Brain microvascular endothelial cell (primary cell): ENCODE measurements at regions not wholly inside any gene's neighbourhood (a gene's known extent, or its start where the extent isn't known, plus 50 kb on each side); places are given as distances from the start of the nearest gene placed in this dataset.

ENCODE experiments used
- DNase-seq: peaks from one replicate; pipeline ENCODE4 v3.0.0-alpha.2; 2020
- H3K27ac ChIP-seq: fragments of 250-450 bp; sonication (Bioruptor Pico); 2 replicates; pipeline ENCODE4 v1.5.1; 2020; ENCODE audit warnings: mild to moderate bottlenecking, moderate library complexity
- H3K27me3 ChIP-seq: fragments of 250-450 bp; sonication (Bioruptor Pico); replicated peaks from 2 replicates; pipeline ENCODE4 v1.5.1; 2020; ENCODE audit warnings: mild to moderate bottlenecking
- H3K36me3 ChIP-seq: fragments of 250-450 bp; sonication (Bioruptor Pico); replicated peaks from 2 replicates; pipeline ENCODE4 v1.5.1; 2020; ENCODE audit warnings: mild to moderate bottlenecking
- H3K4me3 ChIP-seq: 2 replicates; pipeline ENCODE4 v1.5.1; 2011; ENCODE audit warnings: low read depth, mild to moderate bottlenecking, control low read depth, low read length, moderate library complexity
- CTCF ChIP-seq: IDR thresholded peaks from 2 replicates; pipeline ENCODE4 v1.5.1; 2011; ENCODE audit warnings: low read depth, mild to moderate bottlenecking, moderate library complexity, low read length, control low read depth, inconsistent platforms; ENCODE audit errors: missing control alignments
- in situ Hi-C: cut with HindIII; loops from 2 replicates; pipeline ENCODE4 v1.10.0; 2017; ENCODE audit warnings: low sequenced_read_pairs, low pct_ligation_motif_present

- H3K27ac ChIP-seq, result no peak overlapping the region
- H3K27me3 ChIP-seq, result no peaks in the 10 kb centered on the region
- DNase-seq, result no peak
- H3K4me3 ChIP-seq, result no peak overlapping the region
- no peak for TF ChIP-seq CTCF
- in situ Hi-C loops, result no loop called here
- no peaks in the 10 kb centered on the region for H3K36me3 ChIP-seq
Observed at GRCh38 chr16:63349961-63350360, 1313.7 kb upstream of the CDH8 start.

GRCh38 chr16:63346000-63346399 lies 1309.8 kb upstream of the CDH8 start:
- TF ChIP-seq CTCF, result no peak
- in situ Hi-C loops, result no loop called here
- H3K36me3 ChIP-seq, result no peaks in the 10 kb centered on the region
- no peak overlapping the region for H3K27ac ChIP-seq
- H3K27me3 ChIP-seq, result no peaks in the 10 kb centered on the region
- no peak for DNase-seq
- H3K4me3 ChIP-seq, result no peak overlapping the region

- DNase-seq, result no peak
- Histone ChIP-seq H3K27me3 (no peaks in the 10 kb centered on the region), H3K4me3 (no peak overlapping the region), H3K36me3 (no peaks in the 10 kb centered on the region), H3K27ac (no peak overlapping the region)
- TF ChIP-seq CTCF, result no peak
- in situ Hi-C loops, result no loop called here
Observed at GRCh38 chr16:63337264-63337663, 1301.0 kb upstream of the CDH8 start.

- H3K4me3 ChIP-seq, result no peak overlapping the region
- no peak overlapping the region for H3K27ac ChIP-seq
- in situ Hi-C loops, result no loop called here
- H3K27me3 ChIP-seq, result no peaks in the 10 kb centered on the region
- no peaks in the 10 kb centered on the region for H3K36me3 ChIP-seq
- no peak for TF ChIP-seq CTCF
- DNase-seq, result no peak
Observed at GRCh38 chr16:63331111-63331510, 1294.9 kb upstream of the CDH8 start.

GRCh38 chr16:63326736-63327339 lies 1290.6 kb upstream of the CDH8 start:
- Histone ChIP-seq H3K4me3 (no peak overlapping the region), H3K36me3 (no peaks in the 10 kb centered on the region), H3K27me3 (no peaks in the 10 kb centered on the region), H3K27ac (no peak overlapping the region)
- no peak for DNase-seq
- TF ChIP-seq CTCF, result no peak
- in situ Hi-C loops, result no loop called here
